Hepatocyte (in vitro differentiated cells): ENCODE measurements at regions not wholly inside any gene's neighbourhood (a gene's known extent, or its start where the extent isn't known, plus 50 kb on each side); places are given as distances from the start of the nearest gene placed in this dataset.
"Not testable (repeated sequence)": the region's sequence is repeated elsewhere in the genome, so short reads cannot be mapped to it uniquely, and the experiment has no call there.

Experiments
- DNase-seq: peaks from one replicate; pipeline ENCODE4 v3.0.0-alpha.2; 2016; ENCODE audit warnings: low spot score
- H2AFZ ChIP-seq: fragments of 200-600 bp; sonication (generic); 2 replicates; pipeline ENCODE4 v1.6.0; 2016; ENCODE audit warnings: antibody characterized with exemption, mild to moderate bottlenecking
- H3K27ac ChIP-seq: fragments of 200-600 bp; sonication (generic); 2 replicates; pipeline ENCODE4 v1.5.1; 2016; ENCODE audit warnings: mild to moderate bottlenecking
- H3K27me3 ChIP-seq: fragments of 200-600 bp; sonication (generic); 2 replicates; pipeline ENCODE4 v1.6.1; 2016
- H3K36me3 ChIP-seq: fragments of 200-600 bp; sonication (generic); replicated peaks from 2 replicates; pipeline ENCODE4 v1.5.1; 2016; ENCODE audit warnings: low read depth; ENCODE audit not compliant: insufficient read depth
- H3K4me1 ChIP-seq: fragments of 200-600 bp; sonication (generic); 2 replicates; pipeline ENCODE4 v1.5.1; 2016; ENCODE audit warnings: mild to moderate bottlenecking, moderate library complexity; ENCODE audit not compliant: insufficient read depth
- H3K4me2 ChIP-seq: fragments of 200-600 bp; sonication (generic); 2 replicates; pipeline ENCODE4 v1.6.0; 2016
- H3K4me3 ChIP-seq: fragments of 200-600 bp; sonication (generic); 2 replicates; pipeline ENCODE4 v1.5.1; 2016; ENCODE audit warnings: mild to moderate bottlenecking
- H3K79me2 ChIP-seq: fragments of 200-600 bp; sonication (generic); 2 replicates; pipeline ENCODE4 v1.6.0; 2017; ENCODE audit warnings: mild to moderate bottlenecking
- H3K9me2 ChIP-seq: fragments of 200-600 bp; sonication (generic); replicated peaks from 2 replicates; pipeline ENCODE4 v1.6.0; 2017; ENCODE audit warnings: mild to moderate bottlenecking; ENCODE audit not compliant: insufficient read depth
- H3K9me3 ChIP-seq: fragments of 200-600 bp; sonication (generic); 2 replicates; pipeline ENCODE4 v1.5.1; 2016; ENCODE audit warnings: low read depth, mild to moderate bottlenecking
- H4K20me1 ChIP-seq: fragments of 200-600 bp; sonication (generic); 2 replicates; pipeline ENCODE4 v1.6.0; 2016; ENCODE audit warnings: mild to moderate bottlenecking; ENCODE audit not compliant: insufficient read depth, poor library complexity, severe bottlenecking
- CTCF ChIP-seq: fragments of 200-600 bp; sonication (generic); IDR thresholded peaks from 2 replicates; pipeline ENCODE4 v1.5.1; 2016; ENCODE audit warnings: antibody characterized with exemption, mild to moderate bottlenecking; ENCODE audit not compliant: poor library complexity
- EZH2 ChIP-seq: fragments of 200-600 bp; sonication (generic); IDR thresholded peaks from 2 replicates; pipeline ENCODE4 v1.6.1; 2016; ENCODE audit warnings: antibody characterized with exemption, mild to moderate bottlenecking, borderline replicate concordance
- EZH2phosphoT487 ChIP-seq: fragments of 200-600 bp; sonication (generic); IDR thresholded peaks from one replicate; pipeline ENCODE4 v1.6.1; 2018; ENCODE audit warnings: antibody characterized with exemption, mild to moderate bottlenecking, low read depth, moderate library complexity; ENCODE audit not compliant: unreplicated experiment, severe bottlenecking
- WGBS: methylation state at CpG from one replicate; pipeline ENCODE4 v1.1.6; 2016; ENCODE audit warnings: low lambda C conversion rate; ENCODE audit errors: missing lambda C conversion rate; 5-methylcytosine and 5-hydroxymethylcytosine counted together

- no peak overlapping the region for H3K27ac ChIP-seq
- no peaks in the 10 kb centered on the region for H3K9me2 ChIP-seq
- DNase-seq, result no peak
- H3K36me3 ChIP-seq, result no peaks in the 10 kb centered on the region
- H3K9me3 ChIP-seq, result no peaks in the 10 kb centered on the region
- H3K4me3 ChIP-seq, result no peak overlapping the region
- no peak overlapping the region for H3K4me2 ChIP-seq
- H2AFZ ChIP-seq, result no peak overlapping the region
- TF ChIP-seq EZH2 (no peak), CTCF (no peak)
- no peaks in the 10 kb centered on the region for H3K4me1 ChIP-seq
- H3K27me3 ChIP-seq, result no peaks in the 10 kb centered on the region
- H3K79me2 ChIP-seq, result no peaks in the 10 kb centered on the region
- H4K20me1 ChIP-seq, result no peaks in the 10 kb centered on the region
Observed at GRCh38 chr7:81185072-81185471, 266.2 kb upstream of the SEMA3C start.

- H3K9me3 ChIP-seq, result no peaks in the 10 kb centered on the region
- no peaks in the 10 kb centered on the region for H3K79me2 ChIP-seq
- no peak overlapping the region for H3K4me2 ChIP-seq
- H3K4me3 ChIP-seq, result no peak overlapping the region
- no peaks in the 10 kb centered on the region for H4K20me1 ChIP-seq
- H3K36me3 ChIP-seq, result no peaks in the 10 kb centered on the region
- no peaks in the 10 kb centered on the region for H3K27me3 ChIP-seq
- no peaks in the 10 kb centered on the region for H3K9me2 ChIP-seq
- TF ChIP-seq EZH2phosphoT487 (no peak), EZH2 (no peak), CTCF (no peak)
- DNase-seq, result no peak
- 89% methylated on average over 2 of the region's 2 CpGs for WGBS
- no peaks in the 10 kb centered on the region for H3K4me1 ChIP-seq
- no peak overlapping the region for H3K27ac ChIP-seq
- H2AFZ ChIP-seq, result no peak overlapping the region
Observed at GRCh38 chr7:81183326-81183725, 264.5 kb upstream of the SEMA3C start.

GRCh38 chr7:81182056-81182455 lies 263.2 kb upstream of the SEMA3C start:
- H3K9me2 ChIP-seq, H3K4me3 ChIP-seq, H3K36me3 ChIP-seq, H3K27ac ChIP-seq, H2AFZ ChIP-seq, DNase-seq, H3K79me2 ChIP-seq, H3K9me3 ChIP-seq, H3K4me2 ChIP-seq, H3K4me1 ChIP-seq, H4K20me1 ChIP-seq, H3K27me3 ChIP-seq: not testable (repeated sequence)
- WGBS, result 94% methylated on average over 10 of the region's 10 CpGs

- Histone ChIP-seq H3K9me3 (no peaks in the 10 kb centered on the region), H3K9me2 (no peaks in the 10 kb centered on the region), H3K79me2 (no peaks in the 10 kb centered on the region), H2AFZ (no peak overlapping the region), H3K4me1 (no peaks in the 10 kb centered on the region), H3K4me3 (no peak overlapping the region), H3K36me3 (no peaks in the 10 kb centered on the region), H3K27ac (no peak overlapping the region), H3K27me3 (no peaks in the 10 kb centered on the region), H3K4me2 (no peak overlapping the region), H4K20me1 (no peaks in the 10 kb centered on the region)
- TF ChIP-seq EZH2 (no peak), CTCF (no peak)
- no peak for DNase-seq
Observed at GRCh38 chr7:81181066-81181465, 262.2 kb upstream of the SEMA3C start.
